Retinal pigment epithelial cell (primary cell): ENCODE measurements at regions not wholly inside any gene's neighbourhood (a gene's known extent, or its start where the extent isn't known, plus 50 kb on each side); places are given as distances from the start of the nearest gene placed in this dataset.
A peak's percentile ranks its signal among the peaks of the same experiment; 100 is the strongest.

ENCODE experiments used
- DNase-seq: peaks from one replicate; pipeline ENCODE4 v3.0.0-alpha.2; 2010; ENCODE audit warnings: low read depth
- H3K4me3 ChIP-seq: 2 replicates; pipeline ENCODE4 v1.5.1; 2011; ENCODE audit warnings: mild to moderate bottlenecking, low read length, control low read depth, moderate library complexity
- TF ChIP-seq, protein P1 (sequence below): conservative IDR thresholded peaks from 2 replicates; pipeline ENCODE4 v1.5.1; 2011; ENCODE audit warnings: low read depth, low read length, control low read depth, inconsistent platforms

DNA sequence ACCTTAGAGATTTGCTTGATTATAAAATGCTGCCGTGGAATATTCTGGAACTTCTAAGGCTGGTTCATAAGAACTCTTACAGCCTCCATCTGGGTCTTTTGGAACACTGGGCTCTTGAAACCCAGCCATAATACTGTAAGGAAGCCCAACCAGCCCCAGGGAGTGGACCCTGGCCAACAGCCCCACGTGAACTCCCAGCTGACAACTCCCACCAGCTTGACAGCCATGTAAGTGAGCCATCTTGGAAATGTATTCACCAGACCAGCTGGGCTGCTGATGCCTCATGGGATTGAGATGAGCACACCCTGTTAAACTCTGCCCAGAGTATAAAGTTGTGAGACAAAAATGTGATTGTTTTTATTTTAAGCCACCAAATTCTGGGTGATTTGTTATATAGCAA is 378.7 kb upstream of the RAG2 start:
- no peak overlapping the region for H3K4me3 ChIP-seq
- no peak for DNase-seq
- TF ChIP-seq, protein P1, sequence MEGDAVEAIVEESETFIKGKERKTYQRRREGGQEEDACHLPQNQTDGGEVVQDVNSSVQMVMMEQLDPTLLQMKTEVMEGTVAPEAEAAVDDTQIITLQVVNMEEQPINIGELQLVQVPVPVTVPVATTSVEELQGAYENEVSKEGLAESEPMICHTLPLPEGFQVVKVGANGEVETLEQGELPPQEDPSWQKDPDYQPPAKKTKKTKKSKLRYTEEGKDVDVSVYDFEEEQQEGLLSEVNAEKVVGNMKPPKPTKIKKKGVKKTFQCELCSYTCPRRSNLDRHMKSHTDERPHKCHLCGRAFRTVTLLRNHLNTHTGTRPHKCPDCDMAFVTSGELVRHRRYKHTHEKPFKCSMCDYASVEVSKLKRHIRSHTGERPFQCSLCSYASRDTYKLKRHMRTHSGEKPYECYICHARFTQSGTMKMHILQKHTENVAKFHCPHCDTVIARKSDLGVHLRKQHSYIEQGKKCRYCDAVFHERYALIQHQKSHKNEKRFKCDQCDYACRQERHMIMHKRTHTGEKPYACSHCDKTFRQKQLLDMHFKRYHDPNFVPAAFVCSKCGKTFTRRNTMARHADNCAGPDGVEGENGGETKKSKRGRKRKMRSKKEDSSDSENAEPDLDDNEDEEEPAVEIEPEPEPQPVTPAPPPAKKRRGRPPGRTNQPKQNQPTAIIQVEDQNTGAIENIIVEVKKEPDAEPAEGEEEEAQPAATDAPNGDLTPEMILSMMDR, result no peak

GRCh38 chr11:36974771-36975170 is 376.7 kb upstream of the RAG2 start:
- no peak for DNase-seq
- TF ChIP-seq, protein P1, result no peak
- H3K4me3 ChIP-seq, result no peak overlapping the region

- TF ChIP-seq, protein P1, result no peak
- no peak overlapping the region for H3K4me3 ChIP-seq
- no peak for DNase-seq
Observed at GRCh38 chr11:36953976-36954375, 355.9 kb upstream of the RAG2 start.

- no peak for DNase-seq
- TF ChIP-seq, protein P1, result no peak
- H3K4me3 ChIP-seq, result no peak overlapping the region
Observed at GRCh38 chr11:36948460-36949127, 350.6 kb upstream of the RAG2 start.

GRCh38 chr11:36945384-36945783 is 347.3 kb upstream of the RAG2 start:
- DNase-seq, result no peak
- TF ChIP-seq, protein P1, result peak; percentile 47
- H3K4me3 ChIP-seq, result no peak overlapping the region

DNA sequence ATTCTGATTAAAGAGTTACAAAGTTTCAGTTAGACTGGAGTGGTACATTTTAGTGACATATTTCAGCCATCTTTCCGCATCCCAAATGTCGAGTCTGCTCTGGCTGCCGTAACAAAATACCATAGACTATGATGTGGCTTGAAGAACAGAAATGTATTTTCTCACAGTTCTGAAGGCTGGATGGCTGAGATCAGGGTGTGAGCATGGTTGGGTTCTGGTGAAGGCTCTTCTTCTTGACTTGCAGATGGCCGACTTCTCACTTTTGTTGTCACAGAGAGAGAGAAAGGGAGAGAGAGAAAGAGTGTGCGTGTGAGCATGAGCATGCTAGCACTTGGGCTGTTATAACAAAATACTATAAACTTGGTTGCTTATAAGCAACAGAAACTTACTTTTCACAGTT is 335.4 kb upstream of the RAG2 start:
- DNase-seq, result no peak
- no peak overlapping the region for H3K4me3 ChIP-seq
- TF ChIP-seq, protein P1, result no peak

- DNase-seq, result no peak
- no peak overlapping the region for H3K4me3 ChIP-seq
- TF ChIP-seq, protein P1, result no peak
Observed at GRCh38 chr11:36931139-36931538, 333.1 kb upstream of the RAG2 start.
